HPDE6-E6E7 (cell line): ENCODE measurements at regions not wholly inside any gene's neighbourhood (a gene's known extent, or its start where the extent isn't known, plus 50 kb on each side); places are given as distances from the start of the nearest gene placed in this dataset.
A peak's percentile ranks its signal among the peaks of the same experiment; 100 is the strongest.

Experiments used
- DNase-seq: peaks from one replicate; pipeline ENCODE4 v3.0.0; 2011; ENCODE audit warnings: missing footprints; ENCODE audit errors: extremely low spot score

DNA sequence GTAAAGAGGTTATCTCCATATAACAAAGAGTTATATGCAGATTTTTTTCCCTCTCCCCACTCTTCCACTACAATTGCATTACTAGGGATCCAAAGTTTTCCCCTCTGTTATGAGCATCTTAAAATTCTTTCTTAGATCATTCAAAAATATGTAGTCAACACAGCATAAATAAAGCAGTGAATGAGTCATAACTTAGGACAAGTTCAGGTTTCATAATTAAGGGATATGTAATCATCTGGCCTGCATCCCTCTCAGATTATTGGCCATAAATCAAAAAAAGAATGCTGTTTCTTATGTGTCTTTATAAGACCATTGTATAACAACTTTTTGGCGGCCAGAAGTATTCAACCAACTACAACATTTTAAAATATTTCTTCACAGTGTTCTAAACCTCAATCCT is 1526.1 kb downstream of the KCNT2 start:
- DNase-seq: peak; percentile 10

GRCh38 chr1:195076682-195077081 is 1531.6 kb downstream of the KCNT2 start:
- no peak for DNase-seq

- DNase-seq: no peak
Observed at GRCh38 chr1:195075973-195076372, 1532.3 kb downstream of the KCNT2 start.

GRCh38 chr1:195071461-195071860 is 1536.8 kb downstream of the KCNT2 start:
- DNase-seq: no peak

GRCh38 chr1:195065437-195065836 is 1542.8 kb downstream of the KCNT2 start:
- DNase-seq: no peak

GRCh38 chr1:195064358-195064757 is 1543.9 kb downstream of the KCNT2 start:
- DNase-seq: no peak

DNA sequence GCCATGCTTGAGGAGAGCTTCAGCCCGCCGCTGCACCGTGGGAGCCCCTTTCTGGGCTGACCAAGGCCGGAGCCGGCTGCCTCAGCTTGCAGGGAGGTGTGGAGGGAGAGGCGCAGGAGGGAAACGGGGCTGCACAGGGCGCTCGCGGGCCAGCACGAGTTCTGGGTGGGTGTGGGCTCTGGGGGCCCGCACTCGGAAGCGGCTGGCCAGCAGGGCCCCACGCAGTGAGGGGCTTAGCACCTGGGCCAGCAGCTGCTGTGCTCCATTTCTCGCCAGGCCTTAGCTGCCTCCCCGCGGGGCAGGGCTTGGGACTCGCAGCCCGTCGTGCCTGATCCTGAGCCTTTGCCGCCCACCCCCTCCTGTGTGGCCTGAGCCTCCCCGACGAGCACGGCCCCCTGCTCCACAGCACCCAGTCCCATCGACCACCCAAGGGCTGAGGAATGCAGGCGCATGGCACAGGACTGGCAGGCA is 1554.0 kb downstream of the KCNT2 start:
- DNase-seq: no peak

DNA sequence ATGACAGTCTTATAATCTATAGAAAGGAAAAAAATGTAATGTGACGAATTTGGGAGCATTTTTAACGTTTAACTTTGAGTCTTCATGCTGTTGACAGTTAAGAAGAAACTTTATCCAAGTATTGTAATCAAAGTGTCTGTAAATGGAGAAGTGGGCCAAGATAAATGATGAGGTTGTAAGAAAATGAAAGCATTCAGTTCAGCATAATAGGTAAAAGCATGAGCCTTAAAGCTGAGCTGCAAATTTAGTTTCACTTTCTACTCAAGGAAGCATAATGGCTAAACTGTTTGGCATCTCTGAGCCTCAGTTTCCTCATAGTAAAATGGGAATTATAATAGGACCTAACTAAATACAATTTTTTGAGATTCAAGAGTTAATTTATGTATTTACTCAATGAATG is 1554.8 kb downstream of the KCNT2 start:
- DNase-seq: no peak

GRCh38 chr1:195047772-195048171 is 1560.5 kb downstream of the KCNT2 start:
- DNase-seq: no peak

DNA sequence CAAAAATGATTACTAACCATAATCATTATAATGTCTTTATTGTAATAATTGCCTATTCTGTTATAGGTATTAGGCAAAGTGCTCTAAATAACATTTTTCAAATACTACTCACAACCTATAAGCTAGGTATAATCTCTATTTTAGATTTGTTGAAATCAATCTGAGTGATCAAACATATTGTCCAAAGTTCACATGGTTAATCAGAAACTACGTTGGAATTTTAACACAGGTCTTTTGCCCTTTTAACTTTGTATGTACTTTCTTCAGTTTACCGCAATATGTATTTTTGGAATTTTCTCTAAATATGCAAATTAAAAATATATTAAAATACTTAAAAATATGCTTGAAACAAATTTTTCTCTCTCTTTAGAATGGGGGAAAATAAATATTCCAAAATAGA is 1563.2 kb downstream of the KCNT2 start:
- no peak for DNase-seq

- DNase-seq: no peak
Observed at GRCh38 chr1:195030793-195031192, 1577.4 kb downstream of the KCNT2 start.

- DNase-seq: no peak
Observed at GRCh38 chr1:195026792-195027191, 1581.4 kb downstream of the KCNT2 start.

DNA sequence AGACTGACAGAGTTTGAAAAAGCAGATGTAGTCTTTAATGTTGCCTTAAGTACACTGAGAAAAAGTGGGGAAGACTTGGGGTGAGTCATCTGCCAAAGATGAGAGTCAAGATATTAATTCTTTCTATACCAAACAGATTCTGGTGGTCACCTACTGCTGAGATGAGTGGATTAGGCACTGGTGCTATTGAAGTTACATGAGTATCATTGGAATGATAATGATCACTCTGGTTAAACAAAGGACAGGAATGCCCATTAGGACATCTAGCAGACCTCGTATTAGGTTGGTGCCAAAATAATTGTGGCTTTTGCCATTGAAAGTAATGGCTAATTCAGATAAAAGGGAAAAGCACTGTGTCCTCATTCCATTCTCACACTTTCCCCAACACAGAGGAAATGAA is 1588.9 kb downstream of the KCNT2 start:
- no peak for DNase-seq

DNA sequence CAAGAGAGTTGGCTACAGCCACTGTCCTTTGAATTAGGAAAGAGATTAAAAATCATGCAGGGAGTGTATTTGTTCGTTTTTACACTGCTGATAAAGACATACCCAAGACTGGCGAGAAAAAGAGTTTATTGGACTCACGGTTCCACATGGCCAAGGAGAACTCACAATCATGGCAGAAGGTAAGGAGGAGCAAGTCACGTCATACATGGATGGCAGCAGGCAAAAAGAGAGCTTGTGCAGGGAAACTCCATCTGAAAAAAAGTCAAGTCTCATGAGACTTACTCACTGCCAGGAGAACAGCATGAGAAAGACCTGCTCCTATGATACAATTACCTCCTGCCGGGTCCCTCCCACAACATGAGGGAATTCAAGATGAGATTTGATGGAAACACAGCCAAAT is 1595.2 kb downstream of the KCNT2 start:
- no peak for DNase-seq

DNA sequence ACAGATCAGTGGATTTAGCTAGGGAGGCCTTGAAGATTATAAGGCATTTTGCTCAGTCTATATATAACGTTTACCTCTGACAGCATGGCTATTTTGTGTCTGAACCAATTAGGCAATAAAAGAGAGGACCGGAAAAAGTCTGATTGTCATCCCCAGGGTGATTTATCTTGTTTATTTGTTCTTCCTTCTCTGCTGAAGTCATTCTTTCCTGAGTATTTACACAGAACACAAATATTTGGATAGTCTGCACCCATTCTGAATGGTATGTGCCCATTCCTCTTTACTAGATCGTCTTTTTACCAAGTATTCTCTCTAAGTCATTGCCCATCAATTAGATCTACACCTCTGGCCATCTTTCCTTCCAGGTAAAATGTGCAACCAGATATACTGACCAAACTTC is 1602.9 kb downstream of the KCNT2 start:
- DNase-seq: no peak

- DNase-seq: no peak
Observed at GRCh38 chr1:194990483-194990882, 1617.8 kb downstream of the KCNT2 start.

GRCh38 chr1:194975913-194976312 is 1632.3 kb downstream of the KCNT2 start:
- peak; percentile 6 for DNase-seq

DNA sequence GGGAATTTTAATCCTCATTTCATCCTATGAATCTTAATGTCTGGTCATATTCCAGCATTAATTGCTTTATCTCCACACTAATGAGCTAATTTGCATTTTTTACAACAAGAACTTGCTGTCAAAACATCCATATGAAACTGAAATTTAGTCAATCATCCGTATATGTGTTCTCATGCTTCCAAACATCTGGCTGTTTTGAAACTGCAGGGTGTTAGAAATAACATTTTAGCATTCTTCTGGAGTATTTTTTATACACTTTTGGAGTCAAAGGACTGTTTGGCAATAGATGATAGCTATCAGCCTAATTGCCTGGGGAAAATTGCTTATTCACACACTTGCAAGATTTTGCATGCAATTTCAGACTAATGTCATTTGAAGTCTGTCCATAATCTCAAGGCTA is 1639.3 kb downstream of the KCNT2 start:
- no peak for DNase-seq

DNA sequence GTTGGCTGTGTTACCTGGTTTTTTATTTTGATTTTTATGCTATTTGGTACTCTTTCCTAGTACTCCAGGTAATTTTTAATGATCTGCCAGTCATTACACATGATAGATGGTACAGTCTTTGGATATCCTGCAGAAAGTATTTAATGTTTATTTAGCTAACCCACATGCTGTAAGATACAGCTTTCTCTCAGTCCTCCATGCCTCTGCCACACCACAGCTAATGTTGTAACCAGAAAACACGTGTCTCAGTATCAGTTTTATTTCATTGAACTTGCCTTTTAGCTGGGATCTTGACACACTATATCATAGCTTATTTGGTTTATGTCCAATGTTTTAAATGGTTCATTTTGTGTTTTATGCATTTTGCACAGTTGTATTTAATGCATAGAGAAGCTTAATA is 1648.4 kb downstream of the KCNT2 start:
- DNase-seq: no peak

- no peak for DNase-seq
Observed at GRCh38 chr1:194952171-194952570, 1656.1 kb downstream of the KCNT2 start.

GRCh38 chr1:194950584-194950983 is 1657.7 kb downstream of the KCNT2 start:
- DNase-seq: no peak

- DNase-seq: no peak
Observed at GRCh38 chr1:194940336-194941030, 1667.8 kb downstream of the KCNT2 start.

GRCh38 chr1:194935864-194936263 is 1672.4 kb downstream of the KCNT2 start:
- no peak for DNase-seq

DNA sequence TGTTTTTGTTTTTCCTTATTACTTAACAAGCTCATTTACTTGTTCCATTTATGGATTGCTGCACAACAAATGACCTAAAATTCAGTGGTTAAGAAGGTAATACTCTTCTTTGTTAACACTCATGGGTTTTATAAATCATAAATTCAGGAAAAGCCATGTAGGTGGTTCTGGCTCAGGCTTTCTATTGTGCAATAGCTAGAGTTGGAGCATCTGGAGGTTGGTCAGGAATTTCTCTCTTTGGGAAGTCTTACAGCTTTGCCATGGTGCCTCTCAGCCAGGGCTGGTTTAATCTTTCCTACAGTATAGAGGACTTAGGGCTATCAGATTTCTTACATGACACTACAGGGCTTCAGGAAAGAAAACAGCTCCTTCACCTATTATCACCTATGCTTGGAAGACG is 1677.1 kb downstream of the KCNT2 start:
- DNase-seq: no peak
